A549 (cell line): ENCODE measurements at regions not wholly inside any gene's neighbourhood (a gene's known extent, or its start where the extent isn't known, plus 50 kb on each side); places are given as distances from the start of the nearest gene placed in this dataset.

Source experiments
- ATAC-seq, 2 experiments: fragments of 200-7000 bp in 1 of 2; fragments of >200 bp in 1 of 2; cut with Nextera tagmentation in 1 of 2; cut with Tn5 transposase in 1 of 2; 3 replicates each; pipeline versions ENCODE4 v1.8.0 to v1.9.1; 2018 to 2020; ENCODE audit warnings: mild to moderate bottlenecking in 1 of 2, moderate library complexity in 1 of 2
- CTCF ChIA-PET: fragments of 300-600 bp; sonication (Branson Sonifier 250); formaldehyde crosslinking; extraction: SDS; loops from one replicate; lab custom pipeline; 2021; ENCODE audit warnings: antibody characterized with exemption, inconsistent platforms; lab: Yijun Ruan, JAX
- POLR2A ChIA-PET: fragments of 350-600 bp; formaldehyde crosslinking; extraction: SDS; loops from one replicate; lab custom pipeline; 2021; ENCODE audit warnings: antibody characterized with exemption, inconsistent platforms; lab: Yijun Ruan, JAX
- DNase-seq, 2 experiments: peaks; one replicate each; pipeline versions ENCODE4 v3.0.0 to v3.0.0-alpha.2; 2011 to 2016; ENCODE audit warnings: low read depth in 1 of 2, low spot score in 1 of 2
- FAIRE-seq: peaks from 2 replicates; lab custom pipeline; 2011; peaks lifted over from hg19 to GRCh38; lab: Jason Lieb, UNC
- H3K27ac ChIP-seq, 2 experiments: fragments of >200 bp; sonication (Bioruptor Twin); formaldehyde crosslinking; 3 replicates each; pipeline ENCODE4 v1.5.1; 2016 to 2017
- H3K4me1 ChIP-seq: fragments of >200 bp; sonication (Bioruptor Twin); formaldehyde crosslinking; 3 replicates; pipeline ENCODE4 v1.6.1; 2016
- H3K4me2 ChIP-seq: fragments of >200 bp; sonication (Bioruptor Twin); formaldehyde crosslinking; 3 replicates; pipeline ENCODE4 v1.6.1; 2016
- H3K4me3 ChIP-seq: fragments of >200 bp; sonication (Bioruptor Twin); formaldehyde crosslinking; 3 replicates; pipeline ENCODE4 v1.5.1; 2016
- H3K9me3 ChIP-seq: fragments of >200 bp; sonication (Bioruptor Twin); formaldehyde crosslinking; 3 replicates; pipeline ENCODE4 v1.6.1; 2016
- CHD2 ChIP-seq: fragments of 150-350 bp; IDR thresholded peaks from 2 replicates; pipeline ENCODE4 v1.6.1; 2014; ENCODE audit warnings: low read length; ENCODE audit not compliant: partially characterized antibody
- ESRRA ChIP-seq: fragments of 150-350 bp; IDR thresholded peaks from 2 replicates; pipeline ENCODE4 v1.6.1; 2014; ENCODE audit warnings: mild to moderate bottlenecking, low read length, borderline replicate concordance
- HDAC2 ChIP-seq: fragments of 200-600 bp; sonication (generic); IDR thresholded peaks from 2 replicates; pipeline ENCODE4 v1.6.1; 2016
- HEYL ChIP-seq: fragments of 250-450 bp; sonication (Bioruptor Pico); IDR thresholded peaks from 2 replicates; pipeline ENCODE4 v1.8.0; 2021; ENCODE audit warnings: mild to moderate bottlenecking, moderate library complexity
- HOXB5 ChIP-seq: fragments of 250-450 bp; sonication (Bioruptor Pico); IDR thresholded peaks from 2 replicates; pipeline ENCODE4 v1.5.0; 2020; ENCODE audit warnings: mild to moderate bottlenecking, moderate library complexity
- JUN ChIP-seq, 2 experiments: fragments of >200 bp; sonication (Bioruptor Twin); formaldehyde crosslinking; IDR thresholded peaks; 2 replicates in 1 of 2; 3 replicates in 1 of 2; pipeline ENCODE4 v1.6.1; 2016 to 2017
- KDM5A ChIP-seq: fragments of 200-600 bp; sonication (generic); IDR thresholded peaks from 2 replicates; pipeline ENCODE4 v1.6.1; 2016; ENCODE audit warnings: antibody characterized with exemption, mild to moderate bottlenecking
- MAFK ChIP-seq: fragments of 450-650 bp; IDR thresholded peaks from 2 replicates; pipeline ENCODE4 v1.6.1; 2014; ENCODE audit not compliant: partially characterized antibody
- MAZ ChIP-seq: fragments of 150-350 bp; IDR thresholded peaks from 2 replicates; pipeline ENCODE4 v1.6.1; 2014; ENCODE audit warnings: antibody characterized with exemption, low read depth, low read length, borderline replicate concordance
- MYC ChIP-seq: IDR thresholded peaks from 2 replicates; pipeline ENCODE4 v1.6.1; 2012; ENCODE audit warnings: mild to moderate bottlenecking, inconsistent platforms, low read length, improper control_type of control experiment, borderline replicate concordance
- POLR2AphosphoS2 ChIP-seq: conservative IDR thresholded peaks from 2 replicates; pipeline ENCODE4 v1.6.1; 2012; ENCODE audit warnings: low read length, improper control_type of control experiment, inconsistent platforms
- RARB ChIP-seq: fragments of 250-450 bp; sonication (Bioruptor Pico); IDR thresholded peaks from 2 replicates; pipeline ENCODE4 v1.8.0; 2021; ENCODE audit warnings: mild to moderate bottlenecking, moderate library complexity
- RFX5 ChIP-seq: fragments of 450-650 bp; IDR thresholded peaks from 2 replicates; pipeline ENCODE4 v1.7.1; 2014; ENCODE audit warnings: antibody characterized with exemption, mild to moderate bottlenecking, moderate library complexity
- RNF2 ChIP-seq: fragments of 200-600 bp; sonication (generic); IDR thresholded peaks from 2 replicates; pipeline ENCODE4 v1.6.1; 2016; ENCODE audit warnings: low read depth, mild to moderate bottlenecking, antibody characterized with exemption, moderate library complexity, borderline replicate concordance
- SMC3 ChIP-seq: fragments of >200 bp; sonication (Bioruptor Twin); formaldehyde crosslinking; IDR thresholded peaks from 3 replicates; pipeline ENCODE4 v1.6.1; 2018; ENCODE audit warnings: inconsistent platforms
- TP53 ChIP-seq: fragments of 250-450 bp; sonication (Bioruptor Pico); IDR thresholded peaks from 2 replicates; pipeline ENCODE4 v1.5.0; 2021; ENCODE audit warnings: mild to moderate bottlenecking, moderate library complexity
- ZSCAN20 ChIP-seq: fragments of 250-450 bp; sonication (Bioruptor Pico); IDR thresholded peaks from 2 replicates; pipeline ENCODE4 v1.8.0; 2022; ENCODE audit warnings: mild to moderate bottlenecking, moderate library complexity
- WGBS: methylation state at CpG from one replicate; pipeline ENCODE4 v1.1.6; 2017; ENCODE audit errors: missing lambda C conversion rate; 5-methylcytosine and 5-hydroxymethylcytosine counted together
- TF ChIP-seq, protein P1 (sequence below): fragments of 250-450 bp; sonication (Bioruptor Pico); IDR thresholded peaks from 2 replicates; pipeline ENCODE4 v1.5.0; 2020; ENCODE audit warnings: low read depth, mild to moderate bottlenecking, moderate library complexity
- TF ChIP-seq, protein P2 (sequence below): IDR thresholded peaks from 2 replicates; pipeline ENCODE4 v1.6.1; 2012; ENCODE audit warnings: low read depth, borderline replicate concordance
- TF ChIP-seq, protein P3 (sequence below): IDR thresholded peaks from 2 replicates; pipeline ENCODE4 v1.6.1; 2012
- TF ChIP-seq, protein P4 (sequence below): fragments of 250-450 bp; sonication (Bioruptor Pico); IDR thresholded peaks from 2 replicates; pipeline ENCODE4 v1.5.0; 2021; ENCODE audit warnings: mild to moderate bottlenecking, moderate library complexity, borderline replicate concordance
- TF ChIP-seq, protein P5 (sequence below): fragments of 450-650 bp; IDR thresholded peaks from 2 replicates; pipeline ENCODE4 v1.6.1; 2014; ENCODE audit warnings: antibody characterized with exemption

DNA sequence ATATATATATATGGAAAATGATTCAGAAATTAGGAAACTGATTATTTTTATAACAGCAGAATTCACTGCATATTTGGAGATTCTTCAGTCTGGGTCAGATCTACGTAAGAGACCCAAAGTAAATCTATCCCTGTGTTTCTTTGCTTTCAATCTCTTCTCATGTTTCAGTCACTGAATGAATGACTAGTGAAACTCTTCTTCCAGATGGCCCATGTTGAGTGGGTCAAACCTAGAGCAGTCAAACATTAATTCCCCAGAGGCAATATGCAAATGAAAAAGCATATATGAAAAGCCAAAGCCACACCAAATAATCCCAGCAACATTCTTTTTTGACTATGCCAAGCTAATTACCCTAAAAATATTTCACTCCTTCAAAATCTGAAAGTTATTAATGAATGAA, 317.3 kb downstream of the RBM43 start:
- H3K4me1 ChIP-seq: no peaks in the 10 kb centered on the region
- POLR2A ChIA-PET: no interaction called here
- TF ChIP-seq, protein P1, sequence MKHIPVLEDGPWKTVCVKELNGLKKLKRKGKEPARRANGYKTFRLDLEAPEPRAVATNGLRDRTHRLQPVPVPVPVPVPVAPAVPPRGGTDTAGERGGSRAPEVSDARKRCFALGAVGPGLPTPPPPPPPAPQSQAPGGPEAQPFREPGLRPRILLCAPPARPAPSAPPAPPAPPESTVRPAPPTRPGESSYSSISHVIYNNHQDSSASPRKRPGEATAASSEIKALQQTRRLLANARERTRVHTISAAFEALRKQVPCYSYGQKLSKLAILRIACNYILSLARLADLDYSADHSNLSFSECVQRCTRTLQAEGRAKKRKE (CRISPR knock-in tag): no peak
- no peak for TF ChIP-seq SMC3
- no peak for TF ChIP-seq MAFK
- FAIRE-seq (no peak), DNase-seq (no peak), ATAC-seq (no peak)
- no peak overlapping the region for H3K27ac ChIP-seq
- H3K4me2 ChIP-seq: no peak overlapping the region
- H3K4me3 ChIP-seq: no peak overlapping the region
- WGBS: 61% methylated on average over 1 of the region's 1 CpG
- CTCF ChIA-PET: interaction anchor here (1.7 kb wide), 1 partner anchor 9 kb away, joined by 6 read pairs; no protein-coding TSS in a partner anchor
- no peaks in the 10 kb centered on the region for H3K9me3 ChIP-seq

DNA sequence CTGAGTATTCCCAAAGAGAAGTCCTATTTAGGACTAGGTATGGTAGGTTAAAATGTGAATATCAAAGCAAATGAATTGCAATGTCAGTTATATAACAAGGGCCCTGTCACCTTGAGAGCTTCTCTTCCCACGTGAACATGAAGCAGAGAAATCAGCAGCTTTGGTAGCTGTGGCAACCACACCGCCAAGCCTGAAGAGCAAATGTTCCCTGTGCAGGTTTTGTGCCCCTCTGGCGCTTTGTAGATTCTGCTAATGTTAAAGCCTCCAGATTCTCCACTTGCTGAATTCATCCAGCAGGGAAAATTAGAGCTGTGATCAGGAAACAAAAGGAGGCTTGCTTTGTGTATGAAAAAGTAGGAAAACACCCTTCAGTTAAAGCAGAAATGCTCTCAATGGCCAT, 322.6 kb downstream of the RBM43 start:
- Histone ChIP-seq H3K4me2 (no peak overlapping the region), H3K27ac (no peak overlapping the region), H3K4me3 (no peak overlapping the region), H3K4me1 (no peaks in the 10 kb centered on the region), H3K9me3 (no peaks in the 10 kb centered on the region)
- FAIRE-seq (no peak), DNase-seq (no peak), ATAC-seq (no peak)
- no peak for TF ChIP-seq CHD2
- WGBS: 62% methylated on average over 3 of the region's 3 CpGs
- ChIA-PET POLR2A (no interaction called here), CTCF (no interaction called here)

DNA sequence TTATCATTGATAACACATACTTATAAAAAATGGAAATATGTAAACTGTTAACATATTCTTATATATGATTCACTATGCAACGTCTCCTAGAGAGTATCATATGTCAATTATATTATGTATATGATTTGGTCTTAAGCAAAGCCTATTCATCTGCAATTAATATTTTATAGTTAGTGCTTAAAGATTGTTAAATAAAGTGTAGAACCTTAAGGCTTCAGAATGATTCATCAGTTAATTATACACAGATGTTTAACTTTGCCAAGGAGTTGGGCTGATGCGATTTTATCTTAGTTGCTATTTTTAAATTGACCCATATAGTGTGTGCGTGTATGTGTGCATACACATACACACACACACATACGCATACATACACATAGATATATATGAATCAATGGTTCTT, 323.1 kb downstream of the RBM43 start:
- Histone ChIP-seq H3K4me1 (no peaks in the 10 kb centered on the region), H3K9me3 (no peaks in the 10 kb centered on the region), H3K27ac (no peak overlapping the region), H3K4me3 (no peak overlapping the region), H3K4me2 (no peak overlapping the region)
- CTCF ChIA-PET: no interaction called here
- 43% methylated on average over 4 of the region's 4 CpGs for WGBS
- DNase-seq (no peak), ATAC-seq (no peak), FAIRE-seq (no peak)
- TF ChIP-seq KDM5A: no peak
- POLR2A ChIA-PET: no interaction called here

DNA sequence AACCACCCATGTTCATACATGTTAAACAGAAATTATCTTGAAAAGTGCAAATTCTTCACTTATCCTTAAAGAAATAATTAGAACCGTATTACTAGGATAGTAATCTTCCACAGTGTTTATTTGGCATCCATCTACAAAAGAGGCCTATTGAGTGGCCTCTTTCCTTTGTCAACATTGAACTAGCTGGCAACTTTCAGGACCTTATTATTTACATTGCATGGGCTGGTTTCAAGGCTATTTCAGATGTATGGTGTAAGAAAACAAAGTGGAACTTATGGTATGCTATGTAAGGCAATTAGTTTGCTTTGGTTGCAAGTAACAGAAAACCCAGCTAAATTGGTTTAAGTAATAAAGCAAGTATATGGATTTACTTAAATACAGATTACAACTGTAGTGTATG, 324.6 kb downstream of the RBM43 start:
- Histone ChIP-seq H3K9me3 (no peaks in the 10 kb centered on the region), H3K4me2 (no peak overlapping the region), H3K27ac (no peak overlapping the region), H3K4me1 (no peaks in the 10 kb centered on the region)
- no peak for DNase-seq
- CTCF ChIA-PET: interaction anchor here (1.1 kb wide), 1 partner anchor 96 kb away, joined by 4 read pairs; no protein-coding TSS in a partner anchor
- POLR2A ChIA-PET: no interaction called here
- WGBS: 44% methylated on average over 1 of the region's 1 CpG
- no peak for TF ChIP-seq HEYL
- no peak for TF ChIP-seq POLR2AphosphoS2
- TF ChIP-seq, protein P2, sequence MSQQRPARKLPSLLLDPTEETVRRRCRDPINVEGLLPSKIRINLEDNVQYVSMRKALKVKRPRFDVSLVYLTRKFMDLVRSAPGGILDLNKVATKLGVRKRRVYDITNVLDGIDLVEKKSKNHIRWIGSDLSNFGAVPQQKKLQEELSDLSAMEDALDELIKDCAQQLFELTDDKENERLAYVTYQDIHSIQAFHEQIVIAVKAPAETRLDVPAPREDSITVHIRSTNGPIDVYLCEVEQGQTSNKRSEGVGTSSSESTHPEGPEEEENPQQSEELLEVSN: no peak
- TF ChIP-seq, protein P3, sequence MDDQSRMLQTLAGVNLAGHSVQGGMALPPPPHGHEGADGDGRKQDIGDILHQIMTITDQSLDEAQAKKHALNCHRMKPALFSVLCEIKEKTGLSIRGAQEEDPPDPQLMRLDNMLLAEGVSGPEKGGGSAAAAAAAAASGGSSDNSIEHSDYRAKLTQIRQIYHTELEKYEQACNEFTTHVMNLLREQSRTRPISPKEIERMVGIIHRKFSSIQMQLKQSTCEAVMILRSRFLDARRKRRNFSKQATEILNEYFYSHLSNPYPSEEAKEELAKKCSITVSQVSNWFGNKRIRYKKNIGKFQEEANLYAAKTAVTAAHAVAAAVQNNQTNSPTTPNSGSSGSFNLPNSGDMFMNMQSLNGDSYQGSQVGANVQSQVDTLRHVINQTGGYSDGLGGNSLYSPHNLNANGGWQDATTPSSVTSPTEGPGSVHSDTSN: no peak
- TF ChIP-seq KDM5A: no peak
- TF ChIP-seq, protein P4, sequence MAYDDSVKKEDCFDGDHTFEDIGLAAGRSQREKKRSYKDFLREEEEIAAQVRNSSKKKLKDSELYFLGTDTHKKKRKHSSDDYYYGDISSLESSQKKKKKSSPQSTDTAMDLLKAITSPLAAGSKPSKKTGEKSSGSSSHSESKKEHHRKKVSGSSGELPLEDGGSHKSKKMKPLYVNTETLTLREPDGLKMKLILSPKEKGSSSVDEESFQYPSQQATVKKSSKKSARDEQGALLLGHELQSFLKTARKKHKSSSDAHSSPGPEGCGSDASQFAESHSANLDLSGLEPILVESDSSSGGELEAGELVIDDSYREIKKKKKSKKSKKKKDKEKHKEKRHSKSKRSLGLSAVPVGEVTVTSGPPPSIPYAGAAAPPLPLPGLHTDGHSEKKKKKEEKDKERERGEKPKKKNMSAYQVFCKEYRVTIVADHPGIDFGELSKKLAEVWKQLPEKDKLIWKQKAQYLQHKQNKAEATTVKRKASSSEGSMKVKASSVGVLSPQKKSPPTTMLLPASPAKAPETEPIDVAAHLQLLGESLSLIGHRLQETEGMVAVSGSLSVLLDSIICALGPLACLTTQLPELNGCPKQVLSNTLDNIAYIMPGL: no peak
- no peak for TF ChIP-seq MAZ
- TF ChIP-seq HOXB5 (CRISPR knock-in tag): no peak
- no peak for TF ChIP-seq ZSCAN20
- TF ChIP-seq TP53: no peak
- no peak for TF ChIP-seq MYC
- no peak for TF ChIP-seq SMC3
- TF ChIP-seq, protein P5, sequence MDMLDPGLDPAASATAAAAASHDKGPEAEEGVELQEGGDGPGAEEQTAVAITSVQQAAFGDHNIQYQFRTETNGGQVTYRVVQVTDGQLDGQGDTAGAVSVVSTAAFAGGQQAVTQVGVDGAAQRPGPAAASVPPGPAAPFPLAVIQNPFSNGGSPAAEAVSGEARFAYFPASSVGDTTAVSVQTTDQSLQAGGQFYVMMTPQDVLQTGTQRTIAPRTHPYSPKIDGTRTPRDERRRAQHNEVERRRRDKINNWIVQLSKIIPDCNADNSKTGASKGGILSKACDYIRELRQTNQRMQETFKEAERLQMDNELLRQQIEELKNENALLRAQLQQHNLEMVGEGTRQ: no peak
- no peak for TF ChIP-seq ESRRA
- no peak for TF ChIP-seq RFX5
- no peak for TF ChIP-seq JUN (IDR thresholded peaks at IDR 0.05)
- no peak for TF ChIP-seq RNF2
- no peak for TF ChIP-seq RARB
- TF ChIP-seq HDAC2: no peak
- TF ChIP-seq, all 56 proteins: peak for 0
- ATAC-seq (no peak), FAIRE-seq (no peak)
- no peak overlapping the region for H3K4me3 ChIP-seq
